CD4-positive, alpha-beta T cell treated with Interleukin-1 beta for 1 hour (primary cell): ENCODE measurements at regions not wholly inside any gene's neighbourhood (a gene's known extent, or its start where the extent isn't known, plus 50 kb on each side); places are given as distances from the start of the nearest gene placed in this dataset.

Experiments used
- DNase-seq, 2 donors: peaks; one replicate each; pipeline ENCODE4 v3.0.0-alpha.2; 2020 to 2022

GRCh38 chr16:73558219-73558618 lies 510.3 kb upstream of the ZFHX3 start:
- no peak for DNase-seq

DNA sequence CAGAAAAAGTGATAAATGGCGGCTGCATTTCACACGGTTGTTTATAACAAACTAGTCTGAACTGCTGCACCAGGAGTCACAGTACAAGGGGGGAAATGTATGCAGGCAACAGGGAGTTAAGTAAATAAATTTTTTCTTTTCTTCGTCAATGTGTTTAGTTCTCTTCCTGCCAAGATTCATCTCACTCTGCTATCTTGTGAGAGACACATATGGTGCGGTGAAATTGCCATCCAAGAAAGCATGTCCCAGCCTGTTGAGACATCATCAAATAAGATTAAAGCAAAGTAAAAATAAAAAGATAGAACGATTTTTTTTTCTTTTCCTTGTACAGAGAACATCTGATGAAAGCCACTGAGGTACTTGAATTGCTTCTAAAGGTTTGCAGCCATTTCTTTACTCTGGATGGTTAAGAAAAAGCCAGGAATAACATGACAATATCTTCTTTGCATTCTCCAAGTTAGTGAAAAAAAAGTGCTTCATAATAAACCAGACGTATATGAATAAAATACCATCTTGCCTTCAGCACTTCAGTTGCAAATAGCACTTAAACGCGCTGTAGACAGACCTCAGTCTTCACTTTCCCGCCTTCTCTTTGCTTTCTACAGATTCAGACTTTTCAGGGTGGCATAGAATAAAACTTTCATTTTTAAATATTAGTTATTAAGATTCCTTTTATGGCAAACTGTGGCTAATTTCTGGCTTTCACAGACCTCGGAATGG lies 506.2 kb upstream of the ZFHX3 start:
- no peak for DNase-seq

- DNase-seq, result no peak
These were observed 502.2 kb upstream of the ZFHX3 start for GRCh38 chr16:73549984-73550631.

DNA sequence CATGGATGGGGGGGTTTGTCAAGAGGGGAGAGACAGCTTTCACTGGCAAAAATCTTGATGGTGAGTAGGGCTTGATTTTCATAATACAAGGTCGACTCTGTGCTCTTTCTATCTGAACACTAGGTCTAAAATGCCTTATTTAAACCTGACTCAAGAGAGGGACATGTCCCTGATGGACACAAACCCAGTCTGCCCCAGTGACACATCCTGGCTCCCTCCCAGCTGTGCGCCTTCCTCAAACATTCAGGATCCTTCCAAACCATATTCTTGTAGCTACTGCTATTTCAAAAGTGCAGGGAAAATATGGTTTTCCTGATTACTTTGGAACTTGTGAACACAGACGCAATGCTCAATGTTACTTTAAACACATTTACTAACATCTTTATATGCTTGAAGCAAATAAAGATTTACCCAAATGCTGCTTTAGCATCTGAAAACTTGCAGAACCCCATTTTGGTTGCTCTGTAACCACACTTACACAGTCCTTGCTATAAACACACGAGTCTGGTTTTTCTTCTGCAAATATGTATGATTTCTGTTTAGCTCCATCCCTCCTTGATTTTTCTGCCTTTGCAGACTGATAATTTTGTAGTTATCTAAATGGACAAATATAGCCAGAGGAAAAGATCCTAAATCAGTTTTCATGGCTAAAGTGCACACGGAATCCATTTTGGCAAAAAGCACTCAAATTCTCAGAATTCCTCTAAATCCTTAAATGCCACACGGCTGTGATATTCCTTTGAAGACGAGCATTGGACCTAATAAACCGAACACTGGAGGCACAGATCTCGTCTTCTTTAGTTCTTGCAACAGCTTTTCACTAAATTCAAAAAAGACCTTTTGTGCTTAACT lies 499.9 kb upstream of the ZFHX3 start:
- DNase-seq, result no peak

DNA sequence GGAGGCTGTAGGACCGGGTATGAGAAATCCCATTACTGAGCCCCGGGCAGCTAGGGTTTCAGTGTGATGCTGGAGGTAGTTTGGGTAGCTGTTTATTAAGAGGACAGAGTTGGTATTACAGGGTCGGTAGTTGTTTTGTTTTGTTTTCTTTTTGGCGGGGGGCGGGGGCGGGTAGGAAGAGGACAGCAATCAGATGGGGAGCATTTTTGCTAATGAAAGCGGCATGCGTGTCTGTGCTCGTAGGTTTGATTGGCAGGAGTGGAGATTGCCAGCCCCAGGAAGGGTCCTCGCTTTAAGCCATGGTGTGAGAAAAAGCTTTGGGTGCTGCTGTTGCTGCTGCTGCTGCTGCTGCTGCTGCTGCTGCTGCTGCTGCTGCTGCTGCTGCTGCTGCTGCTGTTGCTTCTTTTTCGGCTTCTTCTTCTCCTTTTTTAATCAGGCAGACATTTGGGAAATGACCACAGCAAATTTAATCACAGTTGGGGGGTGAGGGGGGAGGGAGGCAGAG lies 498.5 kb upstream of the ZFHX3 start:
- no peak for DNase-seq

DNA sequence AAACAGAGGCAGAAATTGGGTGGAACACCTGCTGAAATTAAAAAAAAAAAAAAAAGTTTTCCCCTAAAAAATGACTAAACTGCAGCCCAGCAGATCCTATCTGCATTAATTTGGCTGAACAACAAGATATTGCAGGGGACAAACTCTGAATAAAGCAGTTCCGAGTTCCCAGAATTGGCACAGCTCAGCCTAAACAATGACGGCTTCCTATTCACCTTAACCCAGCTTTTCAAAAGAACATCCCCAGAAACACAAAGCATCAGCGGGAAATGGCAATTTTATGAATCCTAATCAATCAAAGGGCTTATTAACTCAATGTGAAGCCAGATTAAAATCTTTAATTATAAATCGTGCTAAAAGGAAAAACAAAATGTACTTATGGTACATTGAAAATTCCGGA lies 497.8 kb upstream of the ZFHX3 start:
- DNase-seq, result no peak

DNA sequence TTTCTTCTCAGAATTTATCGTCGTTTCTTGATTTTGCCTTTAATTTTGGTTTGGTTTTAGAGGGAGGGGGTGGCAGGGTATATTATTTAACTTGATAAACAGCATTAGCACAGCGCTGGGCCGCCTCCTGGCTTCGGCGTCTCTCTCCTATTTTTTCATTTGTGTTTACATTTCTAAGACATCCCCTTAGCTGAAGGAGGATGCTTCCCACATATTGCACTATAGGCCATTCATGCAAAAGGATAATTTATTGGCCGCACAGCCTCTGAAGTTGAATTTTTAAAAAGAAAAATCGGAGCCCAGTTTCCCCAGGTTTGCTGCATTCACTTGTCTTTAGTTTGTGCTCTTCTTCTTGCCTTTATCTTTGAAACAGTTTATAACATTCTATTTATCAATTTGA lies 497.4 kb upstream of the ZFHX3 start:
- no peak for DNase-seq

DNA sequence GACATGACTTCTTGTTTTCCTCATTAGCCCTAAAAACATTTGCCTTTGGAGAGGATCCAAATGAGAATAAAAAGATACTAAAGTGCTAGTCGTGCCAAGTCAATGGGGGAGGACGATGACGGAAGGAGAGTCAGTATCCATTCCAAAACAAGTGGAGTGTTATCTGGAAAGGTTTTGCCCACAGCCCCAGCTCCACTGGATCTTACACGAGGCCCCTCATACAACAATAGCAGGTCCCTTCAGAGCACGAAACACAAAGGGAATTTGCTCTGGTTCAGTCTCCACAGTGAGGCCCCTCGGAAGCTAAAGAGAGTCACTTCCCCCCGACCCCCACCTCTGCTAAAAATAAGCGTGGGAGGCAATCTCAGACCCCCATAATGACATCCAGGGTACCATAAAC lies 496.9 kb upstream of the ZFHX3 start:
- no peak for DNase-seq

DNA sequence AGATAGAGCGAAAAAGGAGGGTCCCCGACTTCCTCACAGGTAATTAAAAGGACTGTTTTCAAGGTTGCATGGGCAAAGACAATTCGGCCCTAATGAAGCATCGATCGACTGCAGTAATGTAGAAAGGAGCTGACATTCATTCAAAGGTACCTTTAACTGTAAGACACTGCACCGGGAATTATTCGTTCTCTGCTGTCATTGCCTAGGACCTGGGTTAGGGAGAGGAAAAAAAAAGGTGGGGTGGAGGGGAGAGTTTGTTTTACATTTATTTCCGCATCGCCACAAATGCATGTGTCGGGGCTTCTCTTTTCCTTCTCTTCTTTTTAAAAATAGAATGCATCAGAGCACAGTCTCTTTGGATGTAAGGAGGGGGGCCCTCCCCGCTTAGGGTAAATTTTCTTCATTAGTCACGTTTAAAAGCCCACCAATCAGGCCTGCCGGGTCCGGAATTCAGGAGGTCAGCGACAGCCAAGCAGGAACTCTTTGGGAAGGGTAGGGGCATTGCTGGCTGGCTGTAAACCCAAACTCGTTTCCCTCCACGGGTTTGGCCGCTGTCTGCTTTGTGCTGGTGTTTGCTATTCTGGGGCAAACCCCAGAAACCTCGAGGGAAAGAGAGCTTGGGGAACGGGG lies 496.2 kb upstream of the ZFHX3 start:
- DNase-seq, result no peak

- no peak for DNase-seq
These were observed 495.5 kb upstream of the ZFHX3 start for GRCh38 chr16:73543331-73543969.

DNA sequence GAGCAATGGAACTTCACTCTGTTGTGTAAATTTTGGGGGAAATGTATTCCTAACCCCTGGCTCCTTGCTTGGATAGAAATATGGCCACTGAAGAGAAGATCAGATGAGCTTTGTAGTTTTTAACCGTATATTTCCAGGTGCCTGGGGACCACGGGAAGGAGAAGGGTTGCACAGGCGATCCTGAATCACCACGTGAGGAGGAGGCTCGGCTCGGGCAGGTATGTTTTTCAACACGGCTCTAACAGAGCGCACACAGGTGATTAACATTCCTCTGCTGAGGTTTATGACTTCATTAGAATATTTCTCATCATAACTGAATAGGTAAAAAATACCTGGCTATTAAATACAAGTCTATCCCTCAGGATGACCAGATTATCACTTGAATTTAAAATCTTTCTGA lies 495.0 kb upstream of the ZFHX3 start:
- DNase-seq, result no peak

- DNase-seq, result no peak
These were observed 490.0 kb upstream of the ZFHX3 start for GRCh38 chr16:73537921-73538320.

DNA sequence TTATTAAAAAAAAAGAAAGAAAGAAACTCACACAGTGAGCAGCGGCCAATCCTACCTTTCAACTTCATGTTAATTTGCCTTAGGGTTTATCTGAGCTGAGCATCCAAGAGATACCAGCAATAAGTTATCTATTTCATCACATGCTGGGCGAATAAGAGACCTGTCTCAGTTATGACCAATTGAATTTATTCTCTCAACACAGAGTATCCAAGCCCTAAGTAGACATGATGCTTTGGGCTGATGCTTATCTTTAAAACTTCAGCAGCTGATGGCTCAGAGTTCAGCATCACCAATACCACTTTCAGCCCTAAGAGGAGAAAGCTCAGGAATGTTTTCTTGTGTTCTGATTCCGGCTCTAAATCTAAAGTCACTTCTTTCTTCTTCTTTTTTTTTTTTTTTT lies 489.0 kb upstream of the ZFHX3 start:
- no peak for DNase-seq

- no peak for DNase-seq
These were observed 483.1 kb upstream of the ZFHX3 start for GRCh38 chr16:73531021-73531420.

DNA sequence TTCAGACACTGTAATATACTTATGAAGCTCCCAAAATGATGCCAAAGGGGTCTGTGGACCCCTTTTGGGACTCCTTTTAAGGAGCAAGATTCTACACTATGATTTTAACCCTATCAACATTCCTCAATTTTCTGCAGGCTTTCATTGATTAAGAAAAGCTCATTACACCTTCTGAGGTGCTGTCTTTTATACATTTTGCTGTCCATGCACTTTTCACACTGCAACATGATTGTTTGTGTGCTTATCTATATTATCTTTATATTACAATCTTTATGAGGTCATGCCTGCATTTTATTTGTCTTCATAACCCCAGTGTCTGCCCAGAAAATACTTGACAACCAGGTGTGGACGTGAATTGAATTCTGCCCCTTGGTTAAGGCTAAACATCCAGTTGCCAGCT lies 482.6 kb upstream of the ZFHX3 start:
- DNase-seq, result no peak

DNA sequence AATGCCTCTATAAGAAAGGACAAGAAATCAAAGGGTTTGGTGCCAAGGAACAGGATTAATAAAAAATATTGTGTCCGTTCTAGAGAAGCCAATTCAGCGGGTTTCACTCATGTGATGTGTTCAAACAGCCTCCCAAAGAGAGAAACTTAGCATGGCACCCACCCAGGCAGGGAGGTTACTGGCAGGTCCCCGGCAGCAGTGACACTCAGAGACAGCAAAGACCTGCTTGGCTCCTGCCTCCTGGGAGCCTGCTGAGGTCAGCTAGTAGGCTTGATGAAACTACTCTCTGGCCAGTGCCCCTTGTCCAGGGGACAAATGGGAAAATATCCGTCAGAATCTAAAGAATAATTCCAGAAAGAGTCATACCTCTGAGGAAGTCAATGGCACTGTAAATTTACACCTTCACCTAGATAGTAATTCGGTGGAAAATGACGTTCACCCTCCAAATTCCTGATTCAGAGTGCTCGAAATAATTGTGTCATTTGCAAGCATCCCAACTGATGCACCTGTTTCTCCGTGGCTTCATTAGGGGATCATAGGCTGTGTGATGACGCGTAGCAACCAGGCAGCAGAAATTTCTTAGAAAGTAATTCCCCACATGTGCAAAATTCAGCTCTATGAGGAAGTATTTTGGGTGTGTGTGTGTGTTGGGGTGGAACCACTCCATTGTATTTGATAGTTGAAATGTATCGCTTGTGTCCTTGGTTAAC lies 481.5 kb upstream of the ZFHX3 start:
- no peak for DNase-seq

DNA sequence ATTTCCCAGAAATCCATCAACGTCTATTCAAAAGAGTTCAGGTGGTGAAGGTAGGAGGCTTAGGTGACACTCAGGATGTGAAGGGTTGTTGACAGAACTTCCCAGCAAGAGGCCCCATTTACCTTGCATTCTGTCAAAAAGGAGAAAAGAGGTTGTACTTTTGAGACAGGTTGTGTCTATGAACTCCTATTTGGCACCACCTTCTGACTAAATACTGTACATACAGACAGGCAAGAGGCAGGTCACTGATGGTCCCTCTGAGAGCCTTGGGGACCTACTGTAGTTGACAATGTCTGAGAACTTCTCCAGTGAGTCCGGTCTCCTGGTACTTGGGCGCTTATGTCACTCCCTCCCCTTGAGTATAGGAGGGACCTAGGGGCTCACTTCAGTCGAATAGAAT lies 479.3 kb upstream of the ZFHX3 start:
- no peak for DNase-seq

- no peak for DNase-seq
These were observed 478.3 kb upstream of the ZFHX3 start for GRCh38 chr16:73526011-73526804.

GRCh38 chr16:73523209-73523608 lies 475.3 kb upstream of the ZFHX3 start:
- no peak for DNase-seq

GRCh38 chr16:73521499-73521898 lies 473.6 kb upstream of the ZFHX3 start:
- DNase-seq, result no peak

DNA sequence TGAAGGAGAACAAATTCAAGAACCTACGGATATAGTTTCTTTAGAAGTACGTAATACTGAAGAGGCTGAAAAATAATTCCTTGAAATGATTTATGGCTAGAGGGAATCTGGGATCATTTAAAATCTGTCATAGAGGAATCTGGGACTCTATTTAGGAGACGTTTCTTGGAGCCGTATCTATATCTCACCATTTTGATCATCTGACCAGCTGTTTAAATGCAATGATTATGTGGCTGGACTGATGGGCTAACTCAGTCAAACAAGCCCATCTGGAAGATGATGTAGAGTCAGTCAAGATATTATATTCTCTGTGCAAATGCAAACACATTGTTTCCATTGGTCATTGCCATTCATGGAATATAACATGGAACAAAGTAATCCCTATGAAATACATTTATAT lies 467.7 kb upstream of the ZFHX3 start:
- DNase-seq, result no peak
